ENCODE measurements at regions not wholly inside any gene's neighbourhood (a gene's known extent, or its start where the extent isn't known, plus 50 kb on each side); places are given as distances from the start of the nearest gene placed in this dataset.

GRCh38 chr2:212672186-212672585 is 133.6 kb upstream of the ERBB4 start (continued):
- no peak for TF ChIP-seq ZNF639 (CRISPR knock-in tag; conservative IDR thresholded peaks at IDR 0.05 in 1 of 2, IDR thresholded peaks at IDR 0.05 in 1 of 2)

GRCh38 chr2:212669761-212670160 is 131.2 kb upstream of the ERBB4 start:
- no peak overlapping the region for H3K4me2 ChIP-seq (ENCODE audit: insufficient read depth, low read length)
- no peak overlapping the region for H2AFZ ChIP-seq (ENCODE audit: low read depth, low read length)
- H3K27ac ChIP-seq (ENCODE audit: extremely low read depth, low read depth, low read length): no peak overlapping the region
- ChIA-PET POLR2A (no interaction called here), CTCF (ENCODE audit: low intra/inter-chr PET ratio) (no interaction called here)
- H3K27me3 ChIP-seq (ENCODE audit: control insufficient read depth in 2 of 2, insufficient read depth in 2 of 2, low read length in 2 of 2): no peaks in the 10 kb centered on the region
- in situ Hi-C loops (cut with MboI) (no loop called here), intact Hi-C loops (cut with micrococcal nuclease) (no loop called here)
- ATAC-seq: no peak
- H3K9me3 ChIP-seq (replicated peaks; ENCODE audit: control insufficient read depth, insufficient read depth, low read depth, low read length): no peaks in the 10 kb centered on the region
- no peaks in the 10 kb centered on the region for H4K20me1 ChIP-seq (replicated peaks; ENCODE audit: control insufficient read depth, insufficient read depth, low read length)
- H3K9ac ChIP-seq (ENCODE audit: insufficient read depth in 1 of 2, low read depth in 2 of 2, low read length in 2 of 2): no peak overlapping the region
- H3K79me2 ChIP-seq (ENCODE audit: control insufficient read depth, insufficient read depth, low read length): no peaks in the 10 kb centered on the region
- 0% methylated on average over 2 of the region's 2 CpGs for WGBS (ENCODE audit: insufficient coverage, low coverage, missing lambda C conversion rate)
- H3K4me3 ChIP-seq: no peak overlapping the region
- no peaks in the 10 kb centered on the region for H3K4me1 ChIP-seq (replicated peaks in 1 of 2; ENCODE audit: control insufficient read depth in 2 of 2, insufficient read depth in 2 of 2, low read length in 2 of 2)
- FAIRE-seq: no peak
- H3K36me3 ChIP-seq (ENCODE audit: control insufficient read depth, insufficient read depth, low read length): no peaks in the 10 kb centered on the region
- no peaks in the 10 kb centered on the region for H3K9me1 ChIP-seq (ENCODE audit: control insufficient read depth, insufficient read depth, low read length)
- DNase-seq (ENCODE audit: extremely low read depth in 1 of 4, low spot score in 3 of 4): no peak
- BruUV-seq (replicated peaks): no TSS peak
- TF ChIP-seq ZBTB8A (IDR thresholded peaks at IDR 0.05; ENCODE audit: partially characterized antibody) (no peak), ZNF224 (CRISPR knock-in tag; IDR thresholded peaks at IDR 0.05) (no peak), ZNF740 (CRISPR knock-in tag; IDR thresholded peaks at IDR 0.05) (no peak), ZNF740 (tag; IDR thresholded peaks at IDR 0.05) (no peak), ZNF584 (CRISPR knock-in tag; IDR thresholded peaks at IDR 0.05; ENCODE audit: low read depth) (no peak), CREBBP (IDR thresholded peaks at IDR 0.05; ENCODE audit: low read depth, low read length) (no peak), ZBED1 (IDR thresholded peaks at IDR 0.05) (no peak), ZNF561 (CRISPR knock-in tag; conservative IDR thresholded peaks at IDR 0.05) (no peak)
- TF ChIP-seq, protein P1, sequence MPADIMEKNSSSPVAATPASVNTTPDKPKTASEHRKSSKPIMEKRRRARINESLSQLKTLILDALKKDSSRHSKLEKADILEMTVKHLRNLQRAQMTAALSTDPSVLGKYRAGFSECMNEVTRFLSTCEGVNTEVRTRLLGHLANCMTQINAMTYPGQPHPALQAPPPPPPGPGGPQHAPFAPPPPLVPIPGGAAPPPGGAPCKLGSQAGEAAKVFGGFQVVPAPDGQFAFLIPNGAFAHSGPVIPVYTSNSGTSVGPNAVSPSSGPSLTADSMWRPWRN (IDR thresholded peaks at IDR 0.05; ENCODE audit: low read depth): no peak

Measured in K562 (cell line).